ENCODE measurements at regions not wholly inside any gene's neighbourhood (a gene's known extent, or its start where the extent isn't known, plus 50 kb on each side); places are given as distances from the start of the nearest gene placed in this dataset.

DNA sequence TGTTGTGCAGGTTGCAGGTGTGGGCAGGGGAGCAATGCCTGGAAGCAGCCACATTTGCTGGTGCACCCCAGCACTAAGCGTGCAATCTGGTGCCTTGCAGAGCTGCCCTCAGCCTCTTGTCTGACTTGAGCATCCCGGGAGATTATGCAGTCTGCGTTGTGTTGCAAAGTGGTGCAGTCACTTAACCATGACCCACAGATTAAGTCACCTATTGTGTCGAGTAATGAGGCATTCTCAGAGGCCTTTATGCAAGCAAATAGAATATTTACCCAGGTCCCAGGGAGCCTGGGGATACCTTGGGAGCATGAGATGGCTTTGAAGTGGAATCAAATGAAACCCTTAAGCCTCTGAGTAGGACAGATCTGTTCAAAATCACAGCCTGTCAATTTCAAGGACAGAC, 529.0 kb downstream of the TYW1 start:
- POLR2A ChIA-PET, result no interaction called here
- Histone ChIP-seq H3K9me3 (ENCODE audit: control insufficient read depth, insufficient read depth, low read depth, low read length) (no peaks in the 10 kb centered on the region), H3K27ac (ENCODE audit: extremely low read depth, low read depth, low read length) (no peak overlapping the region), H3K4me1 (ENCODE audit: control insufficient read depth, insufficient read depth, low read length) (no peaks in the 10 kb centered on the region), H3K4me3 (ENCODE audit: low read depth, low read length) (no peak overlapping the region), H3K36me3 (ENCODE audit: control insufficient read depth in 2 of 2, insufficient read depth in 1 of 2, low read length in 2 of 2) (no peaks in the 10 kb centered on the region)
- TF ChIP-seq, protein P1, sequence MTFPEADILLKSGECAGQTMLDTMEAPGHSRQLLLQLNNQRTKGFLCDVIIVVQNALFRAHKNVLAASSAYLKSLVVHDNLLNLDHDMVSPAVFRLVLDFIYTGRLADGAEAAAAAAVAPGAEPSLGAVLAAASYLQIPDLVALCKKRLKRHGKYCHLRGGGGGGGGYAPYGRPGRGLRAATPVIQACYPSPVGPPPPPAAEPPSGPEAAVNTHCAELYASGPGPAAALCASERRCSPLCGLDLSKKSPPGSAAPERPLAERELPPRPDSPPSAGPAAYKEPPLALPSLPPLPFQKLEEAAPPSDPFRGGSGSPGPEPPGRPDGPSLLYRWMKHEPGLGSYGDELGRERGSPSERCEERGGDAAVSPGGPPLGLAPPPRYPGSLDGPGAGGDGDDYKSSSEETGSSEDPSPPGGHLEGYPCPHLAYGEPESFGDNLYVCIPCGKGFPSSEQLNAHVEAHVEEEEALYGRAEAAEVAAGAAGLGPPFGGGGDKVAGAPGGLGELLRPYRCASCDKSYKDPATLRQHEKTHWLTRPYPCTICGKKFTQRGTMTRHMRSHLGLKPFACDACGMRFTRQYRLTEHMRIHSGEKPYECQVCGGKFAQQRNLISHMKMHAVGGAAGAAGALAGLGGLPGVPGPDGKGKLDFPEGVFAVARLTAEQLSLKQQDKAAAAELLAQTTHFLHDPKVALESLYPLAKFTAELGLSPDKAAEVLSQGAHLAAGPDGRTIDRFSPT (tag by site-specific recombination; IDR thresholded peaks at IDR 0.05), result no peak
- TF ChIP-seq ZNF585B (tag by site-specific recombination; IDR thresholded peaks at IDR 0.05), result no peak
- TF ChIP-seq, protein P2, sequence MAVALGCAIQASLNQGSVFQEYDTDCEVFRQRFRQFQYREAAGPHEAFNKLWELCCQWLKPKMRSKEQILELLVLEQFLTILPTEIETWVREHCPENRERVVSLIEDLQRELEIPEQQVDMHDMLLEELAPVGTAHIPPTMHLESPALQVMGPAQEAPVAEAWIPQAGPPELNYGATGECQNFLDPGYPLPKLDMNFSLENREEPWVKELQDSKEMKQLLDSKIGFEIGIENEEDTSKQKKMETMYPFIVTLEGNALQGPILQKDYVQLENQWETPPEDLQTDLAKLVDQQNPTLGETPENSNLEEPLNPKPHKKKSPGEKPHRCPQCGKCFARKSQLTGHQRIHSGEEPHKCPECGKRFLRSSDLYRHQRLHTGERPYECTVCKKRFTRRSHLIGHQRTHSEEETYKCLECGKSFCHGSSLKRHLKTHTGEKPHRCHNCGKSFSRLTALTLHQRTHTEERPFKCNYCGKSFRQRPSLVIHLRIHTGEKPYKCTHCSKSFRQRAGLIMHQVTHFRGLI (tag by site-specific recombination; IDR thresholded peaks at IDR 0.05), result no peak
- TF ChIP-seq OVOL3 (tag by site-specific recombination; IDR thresholded peaks at IDR 0.05), result no peak
- CTCF ChIA-PET, result no interaction called here

DNA sequence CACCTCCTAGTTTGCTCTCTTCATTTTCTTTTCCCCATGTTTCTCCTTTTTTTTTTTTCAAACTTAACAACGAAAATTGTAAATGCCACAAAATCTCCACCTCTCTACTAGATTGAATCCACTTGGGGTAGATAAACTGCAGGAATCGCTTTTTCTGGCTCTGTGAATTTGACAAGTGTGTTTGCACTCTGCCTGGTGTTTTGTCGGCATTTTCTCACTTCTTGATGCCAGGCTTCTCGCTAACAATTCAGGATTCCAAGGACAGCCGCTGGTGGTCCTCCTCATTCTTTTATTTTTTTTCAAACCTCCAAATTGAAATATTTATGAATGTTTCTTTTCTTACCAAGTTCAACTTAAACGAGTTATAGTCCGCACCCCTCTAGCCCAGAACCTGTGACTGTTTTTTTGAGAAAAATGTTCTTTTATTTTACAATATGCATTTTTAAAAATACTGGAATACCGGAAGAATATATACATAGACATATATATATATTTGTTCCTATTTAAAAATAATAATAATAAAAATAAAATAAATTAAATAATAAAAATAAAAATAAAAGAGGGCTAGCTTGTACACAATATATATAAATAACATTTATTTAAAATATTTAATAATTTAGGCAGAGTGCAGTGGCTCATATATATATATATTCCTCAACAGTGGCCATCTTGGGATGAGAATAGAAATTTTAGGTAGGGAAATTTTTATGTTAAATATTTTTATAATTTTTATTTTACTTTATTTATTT, 538.8 kb downstream of the TYW1 start:
- POLR2A ChIA-PET, result no interaction called here
- CTCF ChIA-PET, result no interaction called here
- no peaks in the 10 kb centered on the region for H3K9me3 ChIP-seq (ENCODE audit: control insufficient read depth, insufficient read depth, low read depth, low read length)
- TF ChIP-seq GLI4 (tag by site-specific recombination; IDR thresholded peaks at IDR 0.05), result no peak
- no peak for TF ChIP-seq ZNF548 (tag by site-specific recombination; IDR thresholded peaks at IDR 0.05)
- TF ChIP-seq KLF1 (tag by site-specific recombination; IDR thresholded peaks at IDR 0.05), result no peak
- TF ChIP-seq, protein P3, sequence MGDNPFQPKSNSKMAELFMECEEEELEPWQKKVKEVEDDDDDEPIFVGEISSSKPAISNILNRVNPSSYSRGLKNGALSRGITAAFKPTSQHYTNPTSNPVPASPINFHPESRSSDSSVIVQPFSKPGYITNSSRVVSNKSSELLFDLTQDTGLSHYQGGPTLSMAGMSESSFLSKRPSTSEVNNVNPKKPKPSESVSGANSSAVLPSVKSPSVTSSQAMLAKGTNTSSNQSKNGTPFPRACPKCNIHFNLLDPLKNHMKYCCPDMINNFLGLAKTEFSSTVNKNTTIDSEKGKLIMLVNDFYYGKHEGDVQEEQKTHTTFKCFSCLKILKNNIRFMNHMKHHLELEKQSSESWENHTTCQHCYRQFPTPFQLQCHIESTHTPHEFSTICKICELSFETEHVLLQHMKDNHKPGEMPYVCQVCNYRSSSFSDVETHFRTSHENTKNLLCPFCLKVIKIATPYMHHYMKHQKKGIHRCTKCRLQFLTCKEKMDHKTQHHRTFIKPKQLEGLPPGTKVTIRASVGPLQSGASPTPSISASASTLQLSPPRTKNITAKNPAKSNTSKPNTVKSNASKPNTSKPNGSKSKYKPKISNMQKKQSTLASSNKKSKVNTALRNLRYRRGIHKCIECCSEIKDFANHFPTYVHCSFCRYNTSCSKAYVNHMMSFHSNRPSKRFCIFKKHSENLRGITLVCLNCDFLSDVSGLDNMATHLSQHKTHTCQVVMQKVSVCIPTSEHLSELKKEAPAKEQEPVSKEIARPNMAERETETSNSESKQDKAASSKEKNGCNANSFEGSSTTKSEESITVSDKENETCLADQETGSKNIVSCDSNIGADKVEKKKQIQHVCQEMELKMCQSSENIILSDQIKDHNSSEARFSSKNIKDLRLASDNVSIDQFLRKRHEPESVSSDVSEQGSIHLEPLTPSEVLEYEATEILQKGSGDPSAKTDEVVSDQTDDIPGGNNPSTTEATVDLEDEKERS (tag by site-specific recombination; IDR thresholded peaks at IDR 0.05), result no peak
- TF ChIP-seq BCL11B (tag by site-specific recombination; IDR thresholded peaks at IDR 0.05; ENCODE audit: low read depth), result no peak
- no peak for TF ChIP-seq ZNF776 (tag by site-specific recombination; IDR thresholded peaks at IDR 0.05; ENCODE audit: borderline replicate concordance)
- TF ChIP-seq ZNF585B (tag by site-specific recombination; IDR thresholded peaks at IDR 0.05), result no peak
- TF ChIP-seq ZNF155 (tag by site-specific recombination; IDR thresholded peaks at IDR 0.05), result no peak
- TF ChIP-seq ZNF19 (tag by site-specific recombination; IDR thresholded peaks at IDR 0.05; ENCODE audit: low read depth), result no peak
- TF ChIP-seq ZNF747 (tag by site-specific recombination; IDR thresholded peaks at IDR 0.05), result no peak
- no peak for TF ChIP-seq ZNF555 (tag by site-specific recombination; conservative IDR thresholded peaks at IDR 0.05)
- TF ChIP-seq, protein P4, sequence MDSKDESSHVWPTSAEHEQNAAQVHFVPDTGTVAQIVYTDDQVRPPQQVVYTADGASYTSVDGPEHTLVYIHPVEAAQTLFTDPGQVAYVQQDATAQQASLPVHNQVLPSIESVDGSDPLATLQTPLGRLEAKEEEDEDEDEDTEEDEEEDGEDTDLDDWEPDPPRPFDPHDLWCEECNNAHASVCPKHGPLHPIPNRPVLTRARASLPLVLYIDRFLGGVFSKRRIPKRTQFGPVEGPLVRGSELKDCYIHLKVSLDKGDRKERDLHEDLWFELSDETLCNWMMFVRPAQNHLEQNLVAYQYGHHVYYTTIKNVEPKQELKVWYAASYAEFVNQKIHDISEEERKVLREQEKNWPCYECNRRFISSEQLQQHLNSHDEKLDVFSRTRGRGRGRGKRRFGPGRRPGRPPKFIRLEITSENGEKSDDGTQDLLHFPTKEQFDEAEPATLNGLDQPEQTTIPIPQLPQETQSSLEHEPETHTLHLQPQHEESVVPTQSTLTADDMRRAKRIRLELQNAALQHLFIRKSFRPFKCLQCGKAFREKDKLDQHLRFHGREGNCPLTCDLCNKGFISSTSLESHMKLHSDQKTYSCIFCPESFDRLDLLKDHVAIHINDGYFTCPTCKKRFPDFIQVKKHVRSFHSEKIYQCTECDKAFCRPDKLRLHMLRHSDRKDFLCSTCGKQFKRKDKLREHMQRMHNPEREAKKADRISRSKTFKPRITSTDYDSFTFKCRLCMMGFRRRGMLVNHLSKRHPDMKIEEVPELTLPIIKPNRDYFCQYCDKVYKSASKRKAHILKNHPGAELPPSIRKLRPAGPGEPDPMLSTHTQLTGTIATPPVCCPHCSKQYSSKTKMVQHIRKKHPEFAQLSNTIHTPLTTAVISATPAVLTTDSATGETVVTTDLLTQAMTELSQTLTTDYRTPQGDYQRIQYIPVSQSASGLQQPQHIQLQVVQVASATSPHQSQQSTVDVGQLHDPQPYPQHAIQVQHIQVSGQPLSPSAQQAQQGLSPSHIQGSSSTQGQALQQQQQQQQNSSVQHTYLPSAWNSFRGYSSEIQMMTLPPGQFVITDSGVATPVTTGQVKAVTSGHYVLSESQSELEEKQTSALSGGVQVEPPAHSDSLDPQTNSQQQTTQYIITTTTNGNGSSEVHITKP (tag by site-specific recombination; IDR thresholded peaks at IDR 0.05), result no peak
- TF ChIP-seq ZNF341 (tag by site-specific recombination; IDR thresholded peaks at IDR 0.05; ENCODE audit: low read depth), result no peak
- no peak for TF ChIP-seq ZEB2 (tag by site-specific recombination; IDR thresholded peaks at IDR 0.05)
- TF ChIP-seq ZNF658 (tag by site-specific recombination; IDR thresholded peaks at IDR 0.05), result no peak
- TF ChIP-seq SCRT2 (tag by site-specific recombination; IDR thresholded peaks at IDR 0.05), result no peak
- no peak overlapping the region for H3K27ac ChIP-seq (ENCODE audit: extremely low read depth, low read depth, low read length)
- H3K36me3 ChIP-seq (ENCODE audit: control insufficient read depth in 2 of 2, insufficient read depth in 1 of 2, low read length in 2 of 2), result no peaks in the 10 kb centered on the region
- H3K4me1 ChIP-seq (ENCODE audit: control insufficient read depth, insufficient read depth, low read length), result no peaks in the 10 kb centered on the region
- no peak overlapping the region for H3K4me3 ChIP-seq (ENCODE audit: low read depth, low read length)

Data from HEK293 (cell line).